H1 (cell line): ENCODE measurements at regions not wholly inside any gene's neighbourhood (a gene's known extent, or its start where the extent isn't known, plus 50 kb on each side); places are given as distances from the start of the nearest gene placed in this dataset.
"Not testable (repeated sequence)": the region's sequence is repeated elsewhere in the genome, so short reads cannot be mapped to it uniquely, and the experiment has no call there.

Source experiments
- CTCF ChIA-PET: fragments of 300-600 bp; sonication (Branson Sonifier 250); formaldehyde crosslinking; loops from one replicate; lab custom pipeline; 2021; ENCODE audit not compliant: partially characterized antibody; lab: Charles Lee
- POLR2A ChIA-PET: fragments of 300-600 bp; sonication (Branson Sonifier 250); formaldehyde crosslinking; loops from one replicate; lab custom pipeline; 2021; ENCODE audit warnings: inconsistent platforms; ENCODE audit not compliant: partially characterized antibody; lab: Charles Lee
- DNase-seq, 2 experiments: peaks; one replicate each; pipeline versions ENCODE4 v3.0.0 to v3.0.0-alpha.2; 2010 to 2022; ENCODE audit warnings: low spot score in 2 of 2, low read depth in 1 of 2, mixed read lengths in 1 of 2
- FAIRE-seq: peaks from 2 replicates; lab custom pipeline; 2011; peaks lifted over from hg19 to GRCh38; lab: Jason Lieb, UNC
- H2AFZ ChIP-seq: 2 replicates; pipeline ENCODE4 v1.8.1; 2012; ENCODE audit warnings: low read length, inconsistent platforms
- H2AK5ac ChIP-seq: 2 replicates; pipeline ENCODE4 v1.6.1; 2013; ENCODE audit warnings: low read depth, low read length
- H2BK120ac ChIP-seq: replicated peaks from 2 replicates; pipeline ENCODE3; 2013; ENCODE audit warnings: low read depth, low read length, inconsistent platforms
- H2BK12ac ChIP-seq: 2 replicates; pipeline ENCODE4 v1.6.1; 2013; ENCODE audit warnings: low read depth, low read length
- H2BK15ac ChIP-seq: 2 replicates; pipeline ENCODE4 v1.6.1; 2013; ENCODE audit warnings: low read length
- H2BK20ac ChIP-seq: 2 replicates; pipeline ENCODE4 v1.6.1; 2013; ENCODE audit warnings: low read length
- H2BK5ac ChIP-seq: 2 replicates; pipeline ENCODE4 v1.6.1; 2013; ENCODE audit warnings: low read depth, low read length
- H3K14ac ChIP-seq: 2 replicates; pipeline ENCODE4 v1.6.1; 2013; ENCODE audit warnings: inconsistent platforms; ENCODE audit not compliant: insufficient read length
- H3K18ac ChIP-seq: 2 replicates; pipeline ENCODE4 v1.6.1; 2013; ENCODE audit warnings: low read length; ENCODE audit errors: extremely low read depth
- H3K23ac ChIP-seq: 2 replicates; pipeline ENCODE4 v1.6.1; 2013; ENCODE audit warnings: inconsistent platforms; ENCODE audit not compliant: insufficient read length
- H3K23me2 ChIP-seq: 2 replicates; pipeline ENCODE4 v1.6.1; 2013; ENCODE audit warnings: low read depth, low read length
- H3K27ac ChIP-seq: 2 replicates; pipeline ENCODE4 v1.6.1; 2011; ENCODE audit warnings: low read depth, low read length, inconsistent platforms
- H3K27me3 ChIP-seq, 4 experiments: replicated peaks in 1 of 4; 1 replicate in 1 of 4; 2 replicates in 3 of 4; pipeline versions ENCODE4 v1.6.1 to v1.8.1; 2011 to 2013; ENCODE audit warnings: low read length in 3 of 4, mild to moderate bottlenecking in 3 of 4, inconsistent platforms in 2 of 4, mixed read lengths in 2 of 4, moderate library complexity in 1 of 4; ENCODE audit not compliant: control insufficient read depth in 3 of 4, insufficient read depth in 3 of 4; ENCODE audit errors: extremely low read depth in 1 of 4
- H3K36me3 ChIP-seq, 4 experiments: 2 replicates each; pipeline versions ENCODE4 v1.6.1 to v1.8.1; 2011 to 2013; ENCODE audit warnings: mild to moderate bottlenecking in 4 of 4, low read length in 3 of 4, moderate library complexity in 2 of 4, control low read depth in 1 of 4, inconsistent platforms in 1 of 4; ENCODE audit not compliant: insufficient read depth in 4 of 4, control insufficient read depth in 2 of 4
- H3K4ac ChIP-seq: replicated peaks from 2 replicates; pipeline ENCODE3; 2013; ENCODE audit warnings: low read length, low read depth, mixed read lengths, inconsistent platforms; ENCODE audit not compliant: insufficient read length
- H3K4me1 ChIP-seq, 4 experiments: replicated peaks in 1 of 4; 1 replicate in 1 of 4; 2 replicates in 3 of 4; pipeline versions ENCODE4 v1.6.1 to v1.8.1; 2011 to 2013; ENCODE audit warnings: low read length in 3 of 4, inconsistent platforms in 2 of 4, mixed read lengths in 1 of 4; ENCODE audit not compliant: insufficient read depth in 4 of 4, control insufficient read depth in 3 of 4
- H3K4me2 ChIP-seq, 2 experiments: 2 replicates each; pipeline versions ENCODE4 v1.6.1 to v1.8.1; 2011 to 2013; ENCODE audit warnings: low read depth in 2 of 2, low read length in 2 of 2, control low read depth in 1 of 2, inconsistent platforms in 1 of 2, mild to moderate bottlenecking in 1 of 2; ENCODE audit not compliant: insufficient read depth in 1 of 2
- H3K4me3 ChIP-seq, 4 experiments: fragments of 200-600, 300-600 bp in 1 of 4; sonication (generic), shearing (Covaris generic), sonication (Bioruptor Twin) in 1 of 4; 2 replicates each; pipeline versions ENCODE4 v1.5.1 to v1.8.1; 2011 to 2016; ENCODE audit warnings: low read length in 4 of 4, low read depth in 3 of 4, control low read depth in 2 of 4, inconsistent platforms in 2 of 4, mild to moderate bottlenecking in 2 of 4, mixed read lengths in 1 of 4, moderate library complexity in 1 of 4; ENCODE audit not compliant: insufficient read depth in 2 of 4; ENCODE audit errors: extremely low read depth in 1 of 4
- H3K56ac ChIP-seq: replicated peaks from 2 replicates; pipeline ENCODE3; 2013; ENCODE audit warnings: low read depth, mild to moderate bottlenecking, mixed read lengths, low read length, inconsistent platforms; ENCODE audit not compliant: insufficient read length
- H3K79me1 ChIP-seq: 2 replicates; pipeline ENCODE4 v1.6.1; 2013; ENCODE audit warnings: low read depth, low read length, control low read depth
- H3K79me2 ChIP-seq, 2 experiments: 2 replicates each; pipeline versions ENCODE4 v1.6.1 to v1.8.1; 2012 to 2013; ENCODE audit warnings: low read length in 2 of 2, mild to moderate bottlenecking in 2 of 2, inconsistent platforms in 1 of 2; ENCODE audit not compliant: insufficient read depth in 2 of 2, control insufficient read depth in 1 of 2
- H3K9ac ChIP-seq, 4 experiments: replicated peaks in 1 of 4; 1 replicate in 1 of 4; 2 replicates in 3 of 4; pipeline versions ENCODE4 v1.6.1 to v1.8.1; 2011 to 2013; ENCODE audit warnings: low read depth in 3 of 4, low read length in 3 of 4, control low read depth in 2 of 4, mild to moderate bottlenecking in 2 of 4, moderate library complexity in 2 of 4, inconsistent platforms in 1 of 4; ENCODE audit errors: extremely low read depth in 1 of 4
- H3K9me3 ChIP-seq, 2 experiments: 2 replicates each; pipeline versions ENCODE4 v1.6.1 to v1.8.1; 2012 to 2013; ENCODE audit warnings: mild to moderate bottlenecking in 2 of 2, moderate library complexity in 2 of 2, control low read depth in 1 of 2, inconsistent platforms in 1 of 2, low read depth in 1 of 2, low read length in 1 of 2, mixed read lengths in 1 of 2; ENCODE audit not compliant: insufficient read depth in 2 of 2
- H4K20me1 ChIP-seq, 2 experiments: replicated peaks in 1 of 2; 2 replicates each; pipeline versions ENCODE3 to v1.8.1; 2011 to 2013; ENCODE audit warnings: inconsistent platforms in 2 of 2, low read length in 2 of 2, mild to moderate bottlenecking in 1 of 2; ENCODE audit not compliant: insufficient read depth in 2 of 2, control insufficient read depth in 1 of 2
- H4K5ac ChIP-seq: 2 replicates; pipeline ENCODE4 v1.6.1; 2013; ENCODE audit warnings: low read length, low read depth, mixed read lengths, inconsistent platforms; ENCODE audit not compliant: insufficient read length
- H4K8ac ChIP-seq: 2 replicates; pipeline ENCODE4 v1.8.0; 2013; ENCODE audit warnings: mild to moderate bottlenecking, moderate library complexity, low read length, inconsistent platforms; ENCODE audit not compliant: insufficient read depth; ENCODE audit errors: extremely low read depth
- H4K91ac ChIP-seq: replicated peaks from 2 replicates; pipeline ENCODE3; 2013; ENCODE audit warnings: low read length, mixed read lengths, inconsistent platforms; ENCODE audit not compliant: insufficient read length
- WGBS, 2 experiments: shearing (Covaris generic) in 1 of 2; methylation state at CpG; one replicate each; pipeline versions ENCODE4 v1.1.6 to v1.1.7; 2013 to 2015; ENCODE audit warnings: low lambda C conversion rate in 2 of 2, mixed read lengths in 2 of 2, inconsistent platforms in 1 of 2, low coverage in 1 of 2, missing lambda C conversion rate in 1 of 2; ENCODE audit not compliant: insufficient replicate concordance in 2 of 2, insufficient coverage in 1 of 2, insufficient read length in 1 of 2; ENCODE audit errors: extremely low coverage in 1 of 2, missing lambda C conversion rate in 1 of 2; 5-methylcytosine and 5-hydroxymethylcytosine counted together

- H4K8ac ChIP-seq, H3K79me2 ChIP-seq, H4K5ac ChIP-seq, POLR2A ChIA-PET, H2BK5ac ChIP-seq, H3K4me2 ChIP-seq, FAIRE-seq, H3K56ac ChIP-seq, H3K4ac ChIP-seq, H2BK120ac ChIP-seq, H4K20me1 ChIP-seq, H3K23me2 ChIP-seq, H3K27ac ChIP-seq, H3K27me3 ChIP-seq, H2BK12ac ChIP-seq, H3K14ac ChIP-seq, CTCF ChIA-PET, H4K91ac ChIP-seq, DNase-seq, H3K4me3 ChIP-seq, H2AFZ ChIP-seq, H3K9ac ChIP-seq, H3K23ac ChIP-seq, H2BK15ac ChIP-seq, H3K79me1 ChIP-seq, H3K4me1 ChIP-seq, H2AK5ac ChIP-seq, H3K18ac ChIP-seq, H3K36me3 ChIP-seq, H2BK20ac ChIP-seq: not testable (repeated sequence)
- no CpG with 5 or more reads among the region's 31 CpGs for WGBS, 2 experiments
- H3K9me3 ChIP-seq, result peaks cover 5 to 19% of the 10 kb centered on the region in 2 experiments; a peak in 2 of 4 replicates
Measured at GRCh38 chr5:54381319-54381718, 70.9 kb upstream of the ARL15 start.
